Bone marrow (tissue), 2 donors: ENCODE measurements at regions not wholly inside any gene's neighbourhood (a gene's known extent, or its start where the extent isn't known, plus 50 kb on each side); places are given as distances from the start of the nearest gene placed in this dataset.

Experiments used
- DNase-seq, 2 donors: peaks; one replicate each; lab custom pipeline; 2025; lab: John Stamatoyannopoulos, UW

GRCh38 chr20:22791396-22791795 lies 207.0 kb upstream of the FOXA2 start:
- no peak for DNase-seq

- no peak for DNase-seq
Observed at GRCh38 chr20:22791877-22792525, 207.6 kb upstream of the FOXA2 start.

- DNase-seq: no peak
Observed at GRCh38 chr20:22794200-22794599, 209.8 kb upstream of the FOXA2 start.

- no peak for DNase-seq
Observed at GRCh38 chr20:22795433-22795832, 211.1 kb upstream of the FOXA2 start.

- DNase-seq: no peak
Observed at GRCh38 chr20:22795871-22796270, 211.5 kb upstream of the FOXA2 start.

GRCh38 chr20:22796469-22797077 lies 212.2 kb upstream of the FOXA2 start:
- no peak for DNase-seq

- DNase-seq: no peak
Observed at GRCh38 chr20:22797103-22797502, 212.7 kb upstream of the FOXA2 start.

- no peak for DNase-seq
Observed at GRCh38 chr20:22799687-22800086, 215.3 kb upstream of the FOXA2 start.

GRCh38 chr20:22800129-22800528 lies 215.8 kb upstream of the FOXA2 start:
- DNase-seq: no peak

- DNase-seq: no peak
Observed at GRCh38 chr20:22801528-22801927, 217.2 kb upstream of the FOXA2 start.

- no peak for DNase-seq
Observed at GRCh38 chr20:22802296-22802695, 217.9 kb upstream of the FOXA2 start.

- no peak for DNase-seq
Observed at GRCh38 chr20:22805219-22805618, 220.8 kb upstream of the FOXA2 start.

GRCh38 chr20:22805996-22806395 lies 221.6 kb upstream of the FOXA2 start:
- no peak for DNase-seq

GRCh38 chr20:22807045-22807444 lies 222.7 kb upstream of the FOXA2 start:
- DNase-seq: no peak

GRCh38 chr20:22807646-22808244 lies 223.4 kb upstream of the FOXA2 start:
- DNase-seq: no peak

GRCh38 chr20:22808628-22809027 lies 224.3 kb upstream of the FOXA2 start:
- no peak for DNase-seq

- DNase-seq: no peak
Observed at GRCh38 chr20:22810030-22810429, 225.1 kb upstream of the SSTR4 start.

- DNase-seq: no peak
Observed at GRCh38 chr20:22810626-22811569, 224.2 kb upstream of the SSTR4 start.

- no peak for DNase-seq
Observed at GRCh38 chr20:22814471-22815205, 220.5 kb upstream of the SSTR4 start.

- DNase-seq: no peak
Observed at GRCh38 chr20:22815206-22815551, 219.9 kb upstream of the SSTR4 start.

GRCh38 chr20:22815603-22816315 lies 219.4 kb upstream of the SSTR4 start:
- no peak for DNase-seq
